WTC11 (cell line): ENCODE measurements at regions not wholly inside any gene's neighbourhood (a gene's known extent, or its start where the extent isn't known, plus 50 kb on each side); places are given as distances from the start of the nearest gene placed in this dataset.

Source experiments
- ATAC-seq: fragments of 200-7000 bp; cut with Tn5 transposase; 2 replicates; pipeline ENCODE4 v1.10.0; 2021; ENCODE audit warnings: mild to moderate bottlenecking, moderate library complexity
- CTCF ChIA-PET: fragments of 300-600 bp; sonication (Branson Sonifier 250); formaldehyde crosslinking; loops from one replicate; lab custom pipeline; 2021; ENCODE audit warnings: antibody characterized with exemption; lab: Charles Lee
- POLR2A ChIA-PET: fragments of 350-600 bp; sonication (Branson Sonifier 250); formaldehyde crosslinking; loops from one replicate; lab custom pipeline; 2021; ENCODE audit warnings: antibody characterized with exemption; lab: Charles Lee
- DNase-seq: peaks from one replicate; pipeline ENCODE4 v3.0.0; 2021; ENCODE audit warnings: low spot score
- H3K27ac Mint-ChIP-seq: 2 replicates; pipeline ENCODE4 v1.8.0; 2021; ENCODE audit warnings: mixed read lengths
- H3K27me3 Mint-ChIP-seq: 2 replicates; pipeline ENCODE4 v1.8.0; 2021; ENCODE audit warnings: low read depth, mild to moderate bottlenecking, moderate library complexity, mixed read lengths
- H3K36me3 Mint-ChIP-seq: 2 replicates; pipeline ENCODE4 v1.8.0; 2021; ENCODE audit warnings: mixed read lengths
- H3K4me1 Mint-ChIP-seq: 2 replicates; pipeline ENCODE4 v1.8.0; 2022; ENCODE audit warnings: mixed read lengths
- H3K4me3 Mint-ChIP-seq: 2 replicates; pipeline ENCODE4 v1.8.0; 2021; ENCODE audit warnings: mild to moderate bottlenecking, moderate library complexity, mixed read lengths
- H3K9me3 Mint-ChIP-seq: 2 replicates; pipeline ENCODE4 v1.8.0; 2021; ENCODE audit warnings: mixed read lengths
- ATF1 ChIP-seq: sonication (generic); formaldehyde crosslinking; IDR thresholded peaks from 2 replicates; pipeline ENCODE4 v1.8.1; 2023; ENCODE audit warnings: mild to moderate bottlenecking, moderate library complexity, missing genetic modification reagents
- ATF3 ChIP-seq: sonication (generic); formaldehyde crosslinking; conservative IDR thresholded peaks from 2 replicates; pipeline ENCODE4 v1.8.1; 2022; ENCODE audit warnings: mild to moderate bottlenecking, missing genetic modification reagents
- CBFB ChIP-seq: sonication (generic); formaldehyde crosslinking; IDR thresholded peaks from 2 replicates; pipeline ENCODE4 v1.8.1; 2022; ENCODE audit warnings: mild to moderate bottlenecking, low read depth, missing genetic modification reagents
- CDX4 ChIP-seq: fragments of 250-450 bp; sonication (Bioruptor Pico); IDR thresholded peaks from 2 replicates; pipeline ENCODE4 v1.9.0; 2021; ENCODE audit warnings: moderate library complexity, mild to moderate bottlenecking, inconsistent platforms, borderline replicate concordance
- CREB1 ChIP-seq: sonication (generic); formaldehyde crosslinking; IDR thresholded peaks from 2 replicates; pipeline ENCODE4 v1.8.0; 2023; ENCODE audit warnings: mild to moderate bottlenecking, missing genetic modification reagents
- ELF4 ChIP-seq: sonication (generic); formaldehyde crosslinking; IDR thresholded peaks from 2 replicates; pipeline ENCODE4 v1.8.1; 2022; ENCODE audit warnings: low read depth, mild to moderate bottlenecking, moderate library complexity, missing genetic modification reagents
- ESRRA ChIP-seq: sonication (generic); formaldehyde crosslinking; IDR thresholded peaks from 2 replicates; pipeline ENCODE4 v1.8.1; 2022; ENCODE audit warnings: mild to moderate bottlenecking, missing genetic modification reagents, borderline replicate concordance
- ETV6 ChIP-seq: sonication (generic); formaldehyde crosslinking; IDR thresholded peaks from 2 replicates; pipeline ENCODE4 v1.8.1; 2022; ENCODE audit warnings: mild to moderate bottlenecking, missing genetic modification reagents
- GRHL2 ChIP-seq: fragments of 250-450 bp; sonication (Bioruptor Pico); IDR thresholded peaks from 2 replicates; pipeline ENCODE4 v1.8.0; 2022; ENCODE audit warnings: mild to moderate bottlenecking, moderate library complexity; ENCODE audit not compliant: insufficient replicate concordance, severe bottlenecking
- JAZF1 ChIP-seq: fragments of 250-450 bp; sonication (Bioruptor Pico); IDR thresholded peaks from 2 replicates; pipeline ENCODE4 v1.9.0; 2021; ENCODE audit warnings: moderate library complexity, mild to moderate bottlenecking, inconsistent platforms
- MXD4 ChIP-seq: fragments of 250-450 bp; sonication (Bioruptor Pico); IDR thresholded peaks from 2 replicates; pipeline ENCODE4 v1.8.0; 2021; ENCODE audit warnings: mild to moderate bottlenecking, moderate library complexity, borderline replicate concordance
- NFATC4 ChIP-seq: fragments of 250-450 bp; sonication (Bioruptor Pico); IDR thresholded peaks from 2 replicates; pipeline ENCODE4 v1.9.0; 2021; ENCODE audit warnings: mild to moderate bottlenecking
- NFE2L1 ChIP-seq: sonication (generic); formaldehyde crosslinking; IDR thresholded peaks from 2 replicates; pipeline ENCODE4 v1.8.1; 2023; ENCODE audit warnings: missing genetic modification reagents
- RELA ChIP-seq: sonication (generic); formaldehyde crosslinking; IDR thresholded peaks from 2 replicates; pipeline ENCODE4 v1.8.1; 2022; ENCODE audit warnings: missing genetic modification reagents, mild to moderate bottlenecking, borderline replicate concordance
- RORB ChIP-seq: fragments of 250-450 bp; sonication (Bioruptor Pico); IDR thresholded peaks from 2 replicates; pipeline ENCODE4 v1.9.0; 2021; ENCODE audit warnings: mild to moderate bottlenecking
- SOX15 ChIP-seq: fragments of 250-450 bp; sonication (Bioruptor Pico); IDR thresholded peaks from 2 replicates; pipeline ENCODE4 v1.9.0; 2021; ENCODE audit warnings: mild to moderate bottlenecking
- TCF7 ChIP-seq: sonication (generic); formaldehyde crosslinking; IDR thresholded peaks from 2 replicates; pipeline ENCODE4 v1.8.0; 2022; ENCODE audit warnings: mild to moderate bottlenecking, low read depth, missing genetic modification reagents, moderate library complexity
- TP53 ChIP-seq: sonication (generic); formaldehyde crosslinking; IDR thresholded peaks from 2 replicates; pipeline ENCODE4 v1.8.1; 2023; ENCODE audit warnings: mild to moderate bottlenecking, missing genetic modification reagents
- ZBTB21 ChIP-seq: sonication (generic); formaldehyde crosslinking; IDR thresholded peaks from 2 replicates; pipeline ENCODE4 v1.8.1; 2023; ENCODE audit warnings: mild to moderate bottlenecking, missing genetic modification reagents, borderline replicate concordance
- ZNF138 ChIP-seq: sonication (generic); formaldehyde crosslinking; conservative IDR thresholded peaks from 2 replicates; pipeline ENCODE4 v1.8.1; 2022; ENCODE audit warnings: mild to moderate bottlenecking, moderate library complexity, missing genetic modification reagents
- ZNF219 ChIP-seq: sonication (generic); formaldehyde crosslinking; IDR thresholded peaks from 2 replicates; pipeline ENCODE4 v1.8.0; 2023; ENCODE audit warnings: missing genetic modification reagents, mild to moderate bottlenecking, borderline replicate concordance
- ZNF396 ChIP-seq: fragments of 250-450 bp; sonication (Bioruptor Pico); IDR thresholded peaks from 2 replicates; pipeline ENCODE4 v1.8.0; 2021; ENCODE audit warnings: mild to moderate bottlenecking, moderate library complexity, borderline replicate concordance
- ZNF416 ChIP-seq: fragments of 250-450 bp; sonication (Bioruptor Pico); IDR thresholded peaks from 2 replicates; pipeline ENCODE4 v1.9.0; 2021; ENCODE audit warnings: mild to moderate bottlenecking, inconsistent platforms
- ZNF423 ChIP-seq: fragments of 250-450 bp; sonication (Bioruptor Pico); IDR thresholded peaks from 2 replicates; pipeline ENCODE4 v2.1.2; 2022; ENCODE audit warnings: mild to moderate bottlenecking, moderate library complexity
- ZNF671 ChIP-seq: fragments of 250-450 bp; sonication (Bioruptor Pico); IDR thresholded peaks from 2 replicates; pipeline ENCODE4 v1.8.0; 2021; ENCODE audit warnings: mild to moderate bottlenecking
- TF ChIP-seq, protein P1 (sequence below): sonication (generic); formaldehyde crosslinking; IDR thresholded peaks from 2 replicates; pipeline ENCODE4 v1.8.1; 2023; ENCODE audit warnings: mild to moderate bottlenecking, missing genetic modification reagents, moderate library complexity
- TF ChIP-seq, protein P2 (sequence below): sonication (generic); formaldehyde crosslinking; IDR thresholded peaks from 2 replicates; pipeline ENCODE4 v1.8.1; 2023; ENCODE audit warnings: mild to moderate bottlenecking, moderate library complexity, missing genetic modification reagents
- TF ChIP-seq, protein P3 (sequence below): sonication (generic); formaldehyde crosslinking; IDR thresholded peaks from 2 replicates; pipeline ENCODE4 v1.8.0; 2023; ENCODE audit warnings: missing genetic modification reagents
- TF ChIP-seq, protein P4 (sequence below): fragments of 250-450 bp; sonication (Bioruptor Pico); IDR thresholded peaks from 2 replicates; pipeline ENCODE4 v2.1.2; 2022; ENCODE audit warnings: mild to moderate bottlenecking, moderate library complexity
- TF ChIP-seq, protein P5 (sequence below): sonication (generic); formaldehyde crosslinking; IDR thresholded peaks from 2 replicates; pipeline ENCODE4 v1.8.1; 2023; ENCODE audit warnings: mild to moderate bottlenecking, missing genetic modification reagents
- TF ChIP-seq, protein P6 (sequence below): sonication (generic); formaldehyde crosslinking; IDR thresholded peaks from 2 replicates; pipeline ENCODE4 v1.8.0; 2022; ENCODE audit warnings: mild to moderate bottlenecking, missing genetic modification reagents

DNA sequence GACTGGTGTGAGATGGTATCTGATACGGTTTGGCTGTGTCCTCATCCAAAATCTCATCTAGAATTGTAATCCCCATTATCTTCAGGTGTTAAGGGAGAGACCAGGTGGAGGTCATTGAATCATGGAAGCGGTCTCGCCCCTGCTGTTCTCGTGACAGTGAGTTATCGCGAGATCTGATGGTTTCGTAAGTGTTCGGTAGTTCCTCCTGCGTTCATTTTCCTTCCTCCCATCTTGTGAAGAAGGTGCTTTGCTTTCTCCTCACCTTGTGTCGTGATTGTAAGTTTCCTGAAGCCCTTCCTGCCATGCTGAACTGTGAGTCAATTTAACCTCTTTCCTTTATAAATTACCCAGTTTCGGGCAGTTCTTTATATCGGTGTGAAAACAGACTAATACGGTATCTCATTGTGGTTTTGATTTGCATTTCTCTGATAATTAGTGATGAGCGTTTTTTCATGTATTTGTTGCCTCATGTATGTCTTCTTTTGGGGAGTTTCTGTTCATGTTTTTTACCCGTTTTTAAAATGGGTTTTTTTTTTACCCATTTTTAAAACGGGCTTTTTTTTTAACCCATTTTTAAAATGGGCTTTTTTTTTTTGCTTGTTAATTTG is 102.8 kb upstream of the SLC10A2 start:
- Mint-ChIP-seq H3K9me3 (peaks cover 5% of the 10 kb centered on the region), H3K27me3 (no peaks in the 10 kb centered on the region; the same call in 1 of the 2 replicates), H3K36me3 (no peaks in the 10 kb centered on the region), H3K4me3 (no peak overlapping the region), H3K27ac (no peak overlapping the region), H3K4me1 (peaks cover 19% of the 10 kb centered on the region)
- POLR2A ChIA-PET = no interaction called here
- TF ChIP-seq TCF7 (CRISPR knock-in tag) = no peak
- TF ChIP-seq, protein P1, sequence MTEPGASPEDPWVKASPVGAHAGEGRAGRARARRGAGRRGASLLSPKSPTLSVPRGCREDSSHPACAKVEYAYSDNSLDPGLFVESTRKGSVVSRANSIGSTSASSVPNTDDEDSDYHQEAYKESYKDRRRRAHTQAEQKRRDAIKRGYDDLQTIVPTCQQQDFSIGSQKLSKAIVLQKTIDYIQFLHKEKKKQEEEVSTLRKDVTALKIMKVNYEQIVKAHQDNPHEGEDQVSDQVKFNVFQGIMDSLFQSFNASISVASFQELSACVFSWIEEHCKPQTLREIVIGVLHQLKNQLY (CRISPR knock-in tag) = no peak
- no peak for TF ChIP-seq ZNF423
- no peak for TF ChIP-seq ATF3 (CRISPR knock-in tag)
- TF ChIP-seq ZNF396 (CRISPR knock-in tag) = no peak
- TF ChIP-seq, protein P2, sequence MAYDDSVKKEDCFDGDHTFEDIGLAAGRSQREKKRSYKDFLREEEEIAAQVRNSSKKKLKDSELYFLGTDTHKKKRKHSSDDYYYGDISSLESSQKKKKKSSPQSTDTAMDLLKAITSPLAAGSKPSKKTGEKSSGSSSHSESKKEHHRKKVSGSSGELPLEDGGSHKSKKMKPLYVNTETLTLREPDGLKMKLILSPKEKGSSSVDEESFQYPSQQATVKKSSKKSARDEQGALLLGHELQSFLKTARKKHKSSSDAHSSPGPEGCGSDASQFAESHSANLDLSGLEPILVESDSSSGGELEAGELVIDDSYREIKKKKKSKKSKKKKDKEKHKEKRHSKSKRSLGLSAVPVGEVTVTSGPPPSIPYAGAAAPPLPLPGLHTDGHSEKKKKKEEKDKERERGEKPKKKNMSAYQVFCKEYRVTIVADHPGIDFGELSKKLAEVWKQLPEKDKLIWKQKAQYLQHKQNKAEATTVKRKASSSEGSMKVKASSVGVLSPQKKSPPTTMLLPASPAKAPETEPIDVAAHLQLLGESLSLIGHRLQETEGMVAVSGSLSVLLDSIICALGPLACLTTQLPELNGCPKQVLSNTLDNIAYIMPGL (CRISPR knock-in tag) = no peak
- TF ChIP-seq, protein P3, sequence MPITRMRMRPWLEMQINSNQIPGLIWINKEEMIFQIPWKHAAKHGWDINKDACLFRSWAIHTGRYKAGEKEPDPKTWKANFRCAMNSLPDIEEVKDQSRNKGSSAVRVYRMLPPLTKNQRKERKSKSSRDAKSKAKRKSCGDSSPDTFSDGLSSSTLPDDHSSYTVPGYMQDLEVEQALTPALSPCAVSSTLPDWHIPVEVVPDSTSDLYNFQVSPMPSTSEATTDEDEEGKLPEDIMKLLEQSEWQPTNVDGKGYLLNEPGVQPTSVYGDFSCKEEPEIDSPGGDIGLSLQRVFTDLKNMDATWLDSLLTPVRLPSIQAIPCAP (CRISPR knock-in tag) = no peak
- no peak for TF ChIP-seq ZNF671 (CRISPR knock-in tag)
- no peak for TF ChIP-seq MXD4 (CRISPR knock-in tag)
- no peak for TF ChIP-seq NFATC4
- no peak for TF ChIP-seq ZNF138 (CRISPR knock-in tag)
- TF ChIP-seq TP53 (CRISPR knock-in tag) = no peak
- TF ChIP-seq ZNF416 (CRISPR knock-in tag) = no peak
- no peak for TF ChIP-seq ZBTB21 (CRISPR knock-in tag)
- TF ChIP-seq, protein P4, sequence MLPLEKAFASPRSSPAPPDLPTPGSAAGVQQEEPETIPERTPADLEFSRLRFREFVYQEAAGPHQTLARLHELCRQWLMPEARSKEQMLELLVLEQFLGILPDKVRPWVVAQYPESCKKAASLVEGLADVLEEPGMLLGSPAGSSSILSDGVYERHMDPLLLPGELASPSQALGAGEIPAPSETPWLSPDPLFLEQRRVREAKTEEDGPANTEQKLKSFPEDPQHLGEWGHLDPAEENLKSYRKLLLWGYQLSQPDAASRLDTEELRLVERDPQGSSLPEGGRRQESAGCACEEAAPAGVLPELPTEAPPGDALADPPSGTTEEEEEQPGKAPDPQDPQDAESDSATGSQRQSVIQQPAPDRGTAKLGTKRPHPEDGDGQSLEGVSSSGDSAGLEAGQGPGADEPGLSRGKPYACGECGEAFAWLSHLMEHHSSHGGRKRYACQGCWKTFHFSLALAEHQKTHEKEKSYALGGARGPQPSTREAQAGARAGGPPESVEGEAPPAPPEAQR (CRISPR knock-in tag) = no peak
- TF ChIP-seq ZNF219 (CRISPR knock-in tag) = no peak
- TF ChIP-seq CREB1 (CRISPR knock-in tag) = no peak
- TF ChIP-seq SOX15 (CRISPR knock-in tag) = no peak
- TF ChIP-seq ELF4 (CRISPR knock-in tag) = no peak
- no peak for TF ChIP-seq CBFB
- no peak for DNase-seq
- ATAC-seq = no peak
- CTCF ChIA-PET = no interaction called here

GRCh38 chr13:103164251-103164650 is 98.0 kb upstream of the SLC10A2 start:
- Mint-ChIP-seq H3K9me3 (peaks cover 9% of the 10 kb centered on the region), H3K4me3 (no peak overlapping the region), H3K27me3 (peaks cover 12% of the 10 kb centered on the region), H3K4me1 (peaks cover 24% of the 10 kb centered on the region), H3K36me3 (no peaks in the 10 kb centered on the region), H3K27ac (no peak overlapping the region)
- ATAC-seq (no peak), DNase-seq (no peak)
- ChIA-PET CTCF (no interaction called here), POLR2A (no interaction called here)
- TF ChIP-seq ESRRA (CRISPR knock-in tag) (no peak), NFE2L1 (CRISPR knock-in tag) (no peak), TP53 (CRISPR knock-in tag) (no peak), ZNF416 (CRISPR knock-in tag) (no peak), ATF1 (CRISPR knock-in tag) (no peak), ETV6 (CRISPR knock-in tag) (no peak), GRHL2 (CRISPR knock-in tag) (no peak), RORB (CRISPR knock-in tag) (no peak), ZNF138 (CRISPR knock-in tag) (no peak), RELA (no peak), ZBTB21 (CRISPR knock-in tag) (no peak), JAZF1 (CRISPR knock-in tag) (no peak), CDX4 (CRISPR knock-in tag) (no peak)
- TF ChIP-seq, protein P5, sequence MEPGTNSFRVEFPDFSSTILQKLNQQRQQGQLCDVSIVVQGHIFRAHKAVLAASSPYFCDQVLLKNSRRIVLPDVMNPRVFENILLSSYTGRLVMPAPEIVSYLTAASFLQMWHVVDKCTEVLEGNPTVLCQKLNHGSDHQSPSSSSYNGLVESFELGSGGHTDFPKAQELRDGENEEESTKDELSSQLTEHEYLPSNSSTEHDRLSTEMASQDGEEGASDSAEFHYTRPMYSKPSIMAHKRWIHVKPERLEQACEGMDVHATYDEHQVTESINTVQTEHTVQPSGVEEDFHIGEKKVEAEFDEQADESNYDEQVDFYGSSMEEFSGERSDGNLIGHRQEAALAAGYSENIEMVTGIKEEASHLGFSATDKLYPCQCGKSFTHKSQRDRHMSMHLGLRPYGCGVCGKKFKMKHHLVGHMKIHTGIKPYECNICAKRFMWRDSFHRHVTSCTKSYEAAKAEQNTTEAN (CRISPR knock-in tag) = no peak
- TF ChIP-seq, protein P6, sequence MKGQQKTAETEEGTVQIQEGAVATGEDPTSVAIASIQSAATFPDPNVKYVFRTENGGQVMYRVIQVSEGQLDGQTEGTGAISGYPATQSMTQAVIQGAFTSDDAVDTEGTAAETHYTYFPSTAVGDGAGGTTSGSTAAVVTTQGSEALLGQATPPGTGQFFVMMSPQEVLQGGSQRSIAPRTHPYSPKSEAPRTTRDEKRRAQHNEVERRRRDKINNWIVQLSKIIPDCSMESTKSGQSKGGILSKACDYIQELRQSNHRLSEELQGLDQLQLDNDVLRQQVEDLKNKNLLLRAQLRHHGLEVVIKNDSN (CRISPR knock-in tag) = no peak
